Gastroesophageal sphincter (tissue), 4 donors: ENCODE measurements at regions not wholly inside any gene's neighbourhood (a gene's known extent, or its start where the extent isn't known, plus 50 kb on each side); places are given as distances from the start of the nearest gene placed in this dataset.

Experiments used
- ATAC-seq: fragments of 150-250 bp; one replicate; pipeline ENCODE4 v1.9.1; 2016; ENCODE audit warnings: mild to moderate bottlenecking, moderate library complexity
- H3K27ac ChIP-seq, 4 donors: fragments of 200-600 bp; sonication (generic) in 3 of 4; 1 replicate in 3 of 4; 2 replicates in 1 of 4; pipeline ENCODE4 v1.5.1; 2016 to 2019
- H3K27me3 ChIP-seq: fragments of 200-600 bp; sonication (generic); one replicate; pipeline ENCODE4 v1.5.1; 2019
- H3K36me3 ChIP-seq, 2 donors: fragments of 200-600 bp; sonication (generic); one replicate each; pipeline ENCODE4 v1.5.1; 2019; ENCODE audit warnings: control low read depth in 1 of 2
- H3K4me1 ChIP-seq, 3 donors: fragments of 200-600 bp; sonication (generic); 1 replicate in 2 of 3; 2 replicates in 1 of 3; pipeline ENCODE4 v1.5.1; 2016 to 2019; ENCODE audit warnings: control low read depth in 2 of 3
- H3K4me3 ChIP-seq, 2 donors: fragments of 200-600 bp; sonication (generic); one replicate each; pipeline ENCODE4 v1.5.1; 2019; ENCODE audit warnings: mild to moderate bottlenecking in 1 of 2, moderate library complexity in 1 of 2
- H3K9me3 ChIP-seq, 3 donors: fragments of 200-600 bp; sonication (generic); one replicate each; pipeline ENCODE4 v1.5.1; 2017 to 2019; ENCODE audit warnings: control low read depth in 2 of 3
- CTCF ChIP-seq, 4 experiments: fragments of 200-600 bp in 2 of 4; fragments of 450-650 bp in 2 of 4; sonication (generic) in 1 of 4; IDR thresholded peaks; one replicate each; pipeline ENCODE4 v1.5.1; 2017 to 2019; ENCODE audit warnings: antibody characterized with exemption in 4 of 4, mild to moderate bottlenecking in 2 of 4, moderate library complexity in 2 of 4
- EP300 ChIP-seq: sonication (generic); formaldehyde crosslinking; IDR thresholded peaks from one replicate; pipeline ENCODE4 v1.6.1; 2017; ENCODE audit warnings: antibody characterized with exemption, mild to moderate bottlenecking
- POLR2A ChIP-seq, 2 donors: fragments of 450-650 bp; IDR thresholded peaks; one replicate each; pipeline ENCODE4 v1.6.1; 2017; ENCODE audit warnings: antibody characterized with exemption in 2 of 2, mild to moderate bottlenecking in 2 of 2, moderate library complexity in 1 of 2
- POLR2AphosphoS5 ChIP-seq: sonication (generic); formaldehyde crosslinking; IDR thresholded peaks from one replicate; pipeline ENCODE4 v1.6.1; 2017; ENCODE audit warnings: antibody characterized with exemption
- WGBS, 2 donors: methylation state at CpG; one replicate each; pipeline ENCODE4 v1.1.5; 2018; ENCODE audit warnings: low coverage in 1 of 2; 5-methylcytosine and 5-hydroxymethylcytosine counted together

- no peaks in the 10 kb centered on the region for H3K36me3 ChIP-seq
- H3K27me3 ChIP-seq, result peaks cover 12% of the 10 kb centered on the region
- no peak overlapping the region for H3K4me3 ChIP-seq
- peaks cover 0 to 12% (median 0%) of the 10 kb centered on the region in 3 donors for H3K4me1 ChIP-seq
- ATAC-seq, result no peak
- no peaks in the 10 kb centered on the region for H3K9me3 ChIP-seq
- 50 to 83% methylated on average over 4 to 16 of the region's 18 CpGs for WGBS, 2 donors
- no peak overlapping the region for H3K27ac ChIP-seq
- TF ChIP-seq CTCF (IDR thresholded peaks at IDR 0.05) (no peak), EP300 (no peak), POLR2A (IDR thresholded peaks at IDR 0.05) (no peak), POLR2AphosphoS5 (no peak)
Observed at GRCh38 chr9:126147936-126148870, 178.4 kb upstream of the MVB12B start.

DNA sequence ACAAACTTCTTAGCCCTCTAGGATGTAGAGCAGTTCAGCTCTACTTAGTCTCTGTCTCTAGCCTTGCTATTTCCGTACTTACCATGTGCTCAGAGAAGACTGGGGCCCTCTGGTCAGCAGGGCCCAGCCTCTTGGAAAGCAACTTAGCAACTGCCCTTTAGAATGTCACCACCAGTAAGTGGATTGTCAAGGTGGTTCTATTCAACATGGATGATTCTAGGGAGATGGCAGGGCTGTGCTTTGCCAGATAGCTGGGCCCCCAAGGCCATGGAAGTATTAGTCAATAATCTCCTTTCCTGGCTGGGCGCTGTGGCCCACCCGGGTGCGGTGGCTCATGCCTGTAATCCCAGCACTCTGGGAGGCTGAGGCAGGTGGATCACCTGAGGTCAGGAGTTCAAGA, 177.6 kb upstream of the MVB12B start:
- H3K4me1 ChIP-seq, result peaks cover 0 to 12% (median 0%) of the 10 kb centered on the region in 3 donors
- no peak for ATAC-seq
- TF ChIP-seq CTCF (IDR thresholded peaks at IDR 0.05) (no peak), EP300 (no peak), POLR2AphosphoS5 (no peak), POLR2A (IDR thresholded peaks at IDR 0.05) (no peak)
- H3K36me3 ChIP-seq, result no peaks in the 10 kb centered on the region
- H3K27me3 ChIP-seq, result peaks cover 12% of the 10 kb centered on the region
- 50% methylated on average over 1 of the region's 4 CpGs; no CpG with 5 or more reads in 1 of the 2 donors for WGBS, 2 donors
- H3K4me3 ChIP-seq, result no peak overlapping the region
- no peaks in the 10 kb centered on the region for H3K9me3 ChIP-seq
- no peak overlapping the region for H3K27ac ChIP-seq

DNA sequence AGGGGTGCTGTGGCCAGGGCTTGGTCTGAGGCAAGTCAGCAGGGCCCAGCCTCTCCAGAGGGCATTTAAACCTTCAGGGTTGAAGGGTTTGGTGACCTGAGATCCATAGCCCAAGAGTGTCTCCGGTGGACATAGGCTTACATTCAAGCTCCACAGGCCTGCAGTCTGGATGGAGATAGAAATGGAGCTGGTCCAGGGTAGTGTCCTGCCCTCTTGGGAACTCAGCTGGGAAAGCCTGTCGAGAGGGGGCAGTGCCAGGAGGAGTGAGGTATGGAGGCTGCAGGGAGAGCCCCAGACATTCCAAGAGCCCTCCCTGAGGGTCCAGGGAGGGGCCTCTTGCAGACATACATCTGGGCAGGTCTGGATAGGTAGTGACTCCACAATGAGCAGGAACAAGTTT, 177.0 kb upstream of the MVB12B start:
- Histone ChIP-seq H3K9me3 (no peaks in the 10 kb centered on the region), H3K27ac (no peak overlapping the region), H3K4me3 (no peak overlapping the region), H3K36me3 (no peaks in the 10 kb centered on the region), H3K4me1 (peaks cover 0 to 12% (median 0%) of the 10 kb centered on the region in 3 donors), H3K27me3 (peaks cover 16% of the 10 kb centered on the region)
- ATAC-seq, result no peak
- TF ChIP-seq POLR2AphosphoS5, result no peak
- TF ChIP-seq EP300, result no peak
- no peak for TF ChIP-seq CTCF (IDR thresholded peaks at IDR 0.05)
- WGBS, 2 donors, result 83 to 100% methylated on average over 1 of the region's 2 CpGs

DNA sequence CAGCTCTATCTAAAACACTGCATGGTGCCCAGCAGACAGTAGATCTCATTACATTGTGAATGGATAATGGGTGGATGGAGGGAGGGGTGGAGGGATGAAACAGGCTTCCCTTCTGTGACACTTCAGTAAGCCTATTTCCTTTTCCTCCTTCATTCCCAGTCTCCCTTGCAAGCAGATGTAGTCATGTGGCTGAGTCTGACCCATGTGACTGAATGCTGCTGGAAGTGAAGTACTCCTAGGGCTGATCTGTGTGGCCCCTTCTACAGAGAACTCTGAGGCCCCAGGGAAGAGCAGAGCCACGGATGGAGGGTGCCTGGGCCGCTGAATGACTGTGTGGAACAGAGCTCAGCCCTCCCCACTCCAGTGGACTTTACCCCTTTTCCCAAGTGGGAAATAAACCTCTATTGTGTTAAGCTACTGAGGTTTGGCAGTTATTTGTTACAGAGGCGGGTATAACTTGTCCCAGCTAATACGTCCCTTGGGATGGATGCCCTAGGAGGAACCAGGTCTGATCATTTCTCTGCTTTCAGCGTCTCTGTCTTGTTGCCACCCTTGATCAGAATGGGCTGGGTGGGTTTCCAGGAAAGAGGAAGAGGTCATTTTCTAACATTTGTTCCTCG, 176.1 kb upstream of the MVB12B start:
- H3K27ac ChIP-seq, result no peak overlapping the region
- peaks cover 22% of the 10 kb centered on the region for H3K27me3 ChIP-seq
- H3K9me3 ChIP-seq, result no peaks in the 10 kb centered on the region
- H3K4me3 ChIP-seq, result no peak overlapping the region
- peaks cover 0 to 12% (median 0%) of the 10 kb centered on the region in 3 donors for H3K4me1 ChIP-seq
- no peak for TF ChIP-seq EP300
- no peak for TF ChIP-seq POLR2AphosphoS5
- TF ChIP-seq CTCF (IDR thresholded peaks at IDR 0.05), result no peak
- no peak for TF ChIP-seq POLR2A (IDR thresholded peaks at IDR 0.05)
- 72 to 87% methylated on average over 2 to 3 of the region's 6 CpGs for WGBS, 2 donors
- no peak for ATAC-seq
- H3K36me3 ChIP-seq, result no peaks in the 10 kb centered on the region
